GM23338 (cell line): ENCODE measurements at regions not wholly inside any gene's neighbourhood (a gene's known extent, or its start where the extent isn't known, plus 50 kb on each side); places are given as distances from the start of the nearest gene placed in this dataset.

Experiments
- ATAC-seq: fragments of 200-7000 bp; cut with Tn5 transposase; 3 replicates; pipeline ENCODE4 v1.9.1; 2020
- DNase-seq: peaks from one replicate; pipeline ENCODE4 v3.0.0-alpha.2; 2015; ENCODE audit warnings: low spot score
- H2AFZ ChIP-seq: fragments of 200-600 bp; sonication (generic); 2 replicates; pipeline ENCODE4 v1.8.0; 2016; ENCODE audit warnings: antibody characterized with exemption, mild to moderate bottlenecking, moderate library complexity
- H3F3A ChIP-seq: fragments of 200-600 bp; sonication (generic); replicated peaks from 2 replicates; pipeline ENCODE4 v1.8.0; 2017; ENCODE audit warnings: antibody characterized with exemption, mixed run types, low read depth
- H3K27ac ChIP-seq: fragments of 200-600 bp; sonication (generic); 2 replicates; pipeline ENCODE4 v1.6.1; 2016; ENCODE audit warnings: low read depth
- H3K27me3 ChIP-seq: fragments of 200-600 bp; sonication (generic); 2 replicates; pipeline ENCODE4 v1.8.0; 2016; ENCODE audit warnings: mild to moderate bottlenecking, mixed run types, moderate library complexity; ENCODE audit not compliant: insufficient read depth
- H3K36me3 ChIP-seq: fragments of 200-600 bp; sonication (generic); 2 replicates; pipeline ENCODE4 v1.8.0; 2016; ENCODE audit warnings: mild to moderate bottlenecking; ENCODE audit not compliant: insufficient read depth
- H3K4me1 ChIP-seq: fragments of 200-600 bp; sonication (generic); 2 replicates; pipeline ENCODE4 v1.8.0; 2016; ENCODE audit warnings: mild to moderate bottlenecking, moderate library complexity; ENCODE audit not compliant: insufficient read depth
- H3K4me2 ChIP-seq: fragments of 200-600 bp; sonication (generic); 2 replicates; pipeline ENCODE4 v1.7.1; 2017; ENCODE audit warnings: mixed run types
- H3K4me3 ChIP-seq: fragments of 200-600 bp; sonication (generic); 2 replicates; pipeline ENCODE4 v1.6.1; 2016; ENCODE audit warnings: mixed run types
- H3K79me2 ChIP-seq: fragments of 200-600 bp; sonication (generic); replicated peaks from 2 replicates; pipeline ENCODE4 v1.8.0; 2017; ENCODE audit warnings: mild to moderate bottlenecking; ENCODE audit not compliant: insufficient read depth
- H3K9me2 ChIP-seq: fragments of 200-600 bp; sonication (generic); 2 replicates; pipeline ENCODE4 v1.8.0; 2017; ENCODE audit not compliant: insufficient read depth
- H4K20me1 ChIP-seq: fragments of 200-600 bp; sonication (generic); replicated peaks from 2 replicates; pipeline ENCODE4 v1.8.0; 2017; ENCODE audit warnings: mild to moderate bottlenecking; ENCODE audit not compliant: insufficient read depth
- H3K27ac Mint-ChIP-seq: 2 replicates; pipeline ENCODE4 v1.8.0; 2020; ENCODE audit warnings: inconsistent platforms, mild to moderate bottlenecking, moderate library complexity, mixed read lengths
- H3K27me3 Mint-ChIP-seq: 3 replicates; pipeline ENCODE4 v1.8.0; 2022; ENCODE audit warnings: low read depth, mild to moderate bottlenecking, moderate library complexity, mixed read lengths, inconsistent platforms; ENCODE audit not compliant: insufficient read depth, poor library complexity
- H3K36me3 Mint-ChIP-seq: 3 replicates; pipeline ENCODE4 v1.8.0; 2021; ENCODE audit warnings: low read depth, mild to moderate bottlenecking, inconsistent platforms, moderate library complexity, mixed read lengths
- H3K4me1 Mint-ChIP-seq: 3 replicates; pipeline ENCODE4 v1.8.0; 2020; ENCODE audit warnings: mild to moderate bottlenecking, inconsistent platforms, mixed read lengths
- H3K4me3 Mint-ChIP-seq: 3 replicates; pipeline ENCODE4 v1.8.0; 2021; ENCODE audit warnings: moderate library complexity, mild to moderate bottlenecking, inconsistent platforms, mixed read lengths
- H3K9me3 Mint-ChIP-seq: 3 replicates; pipeline ENCODE4 v1.8.0; 2020; ENCODE audit warnings: moderate library complexity, mild to moderate bottlenecking, inconsistent platforms, mixed read lengths
- EZH2 ChIP-seq: fragments of 200-600 bp; sonication (generic); IDR thresholded peaks from one replicate; pipeline ENCODE4 v1.8.0; 2017; ENCODE audit warnings: antibody characterized with exemption, mild to moderate bottlenecking, low read depth; ENCODE audit not compliant: unreplicated experiment
- EZH2phosphoT487 ChIP-seq: fragments of 200-600 bp; sonication (generic); IDR thresholded peaks from one replicate; pipeline ENCODE4 v1.8.1; 2018; ENCODE audit warnings: antibody characterized with exemption; ENCODE audit not compliant: unreplicated experiment
- JUNB ChIP-seq: IDR thresholded peaks from one replicate; pipeline ENCODE4 v1.6.1; 2016; ENCODE audit warnings: antibody characterized with exemption; ENCODE audit not compliant: unreplicated experiment
- NANOG ChIP-seq: IDR thresholded peaks from 2 replicates; pipeline ENCODE4 v1.6.1; 2016; ENCODE audit warnings: antibody characterized with exemption, borderline replicate concordance
- POLR2AphosphoS5 ChIP-seq: IDR thresholded peaks from 2 replicates; pipeline ENCODE4 v1.6.1; 2016; ENCODE audit warnings: antibody characterized with exemption, low read depth
- STAT1 ChIP-seq: IDR thresholded peaks from one replicate; pipeline ENCODE4 v1.6.1; 2016; ENCODE audit warnings: antibody characterized with exemption; ENCODE audit not compliant: unreplicated experiment
- ZNF114 ChIP-seq: fragments of 250-450 bp; sonication (Bioruptor Pico); IDR thresholded peaks from 2 replicates; pipeline ENCODE4 v1.5.0; 2020; ENCODE audit warnings: mild to moderate bottlenecking, moderate library complexity
- ZNF331 ChIP-seq: fragments of 250-450 bp; sonication (Bioruptor Pico); IDR thresholded peaks from 2 replicates; pipeline ENCODE4 v1.5.0; 2020; ENCODE audit warnings: low read depth, mild to moderate bottlenecking, moderate library complexity
- TF ChIP-seq, protein P1 (sequence below): IDR thresholded peaks from 2 replicates; pipeline ENCODE4 v1.6.1; 2016; ENCODE audit warnings: antibody characterized with exemption
- TF ChIP-seq, protein P2 (sequence below): IDR thresholded peaks from one replicate; pipeline ENCODE4 v1.6.1; 2018; ENCODE audit warnings: antibody characterized with exemption; ENCODE audit not compliant: unreplicated experiment
- TF ChIP-seq, protein P3 (sequence below): fragments of 250-450 bp; sonication (Bioruptor Pico); IDR thresholded peaks from 2 replicates; pipeline ENCODE4 v1.5.0; 2020; ENCODE audit warnings: mild to moderate bottlenecking, moderate library complexity

DNA sequence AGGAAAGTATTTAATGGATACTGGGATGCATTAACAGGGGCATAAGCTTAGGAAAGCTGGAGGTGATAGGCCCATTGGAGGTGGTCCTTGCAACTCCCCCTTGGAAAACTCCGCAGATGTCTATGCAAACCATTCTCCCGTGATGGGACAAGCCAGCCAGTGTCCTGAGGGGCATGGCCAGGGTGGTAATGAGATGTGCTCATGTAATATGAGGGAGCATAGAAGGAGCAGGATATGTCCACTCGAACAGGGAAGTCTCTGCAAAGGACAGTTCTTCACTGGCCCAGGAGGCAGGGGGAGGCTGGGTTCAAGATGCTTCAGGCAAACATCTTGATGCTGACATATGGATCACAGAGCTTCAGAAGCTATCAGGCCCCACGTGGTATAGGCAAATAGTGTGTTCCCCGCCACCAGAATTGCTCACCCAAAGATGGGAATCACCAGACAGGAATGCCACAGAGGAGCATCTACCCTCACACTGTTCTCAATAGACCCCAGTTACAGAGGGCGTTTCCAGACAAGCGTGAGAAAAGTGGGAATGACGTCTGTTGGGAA lies 201.6 kb upstream of the CDH4 start:
- Histone ChIP-seq H3K36me3 (no peaks in the 10 kb centered on the region), H3K27ac (no peak overlapping the region), H3K9me2 (no peaks in the 10 kb centered on the region), H3F3A (no peaks in the 10 kb centered on the region), H3K79me2 (no peaks in the 10 kb centered on the region), H2AFZ (no peak overlapping the region), H3K4me1 (no peaks in the 10 kb centered on the region), H3K4me3 (no peak overlapping the region), H3K27me3 (no peaks in the 10 kb centered on the region), H4K20me1 (no peaks in the 10 kb centered on the region), H3K4me2 (no peak overlapping the region)
- Mint-ChIP-seq H3K27me3 (peaks cover 18% of the 10 kb centered on the region), H3K4me1 (peaks cover 10% of the 10 kb centered on the region), H3K9me3 (peaks cover 2% of the 10 kb centered on the region; the same call in 1 of the 3 replicates), H3K27ac (no peak overlapping the region), H3K36me3 (peaks cover 4% of the 10 kb centered on the region; the same call in 1 of the 3 replicates), H3K4me3 (no peak overlapping the region)
- DNase-seq (no peak), ATAC-seq (no peak)
- TF ChIP-seq ZNF114, result no peak
- TF ChIP-seq, protein P1, sequence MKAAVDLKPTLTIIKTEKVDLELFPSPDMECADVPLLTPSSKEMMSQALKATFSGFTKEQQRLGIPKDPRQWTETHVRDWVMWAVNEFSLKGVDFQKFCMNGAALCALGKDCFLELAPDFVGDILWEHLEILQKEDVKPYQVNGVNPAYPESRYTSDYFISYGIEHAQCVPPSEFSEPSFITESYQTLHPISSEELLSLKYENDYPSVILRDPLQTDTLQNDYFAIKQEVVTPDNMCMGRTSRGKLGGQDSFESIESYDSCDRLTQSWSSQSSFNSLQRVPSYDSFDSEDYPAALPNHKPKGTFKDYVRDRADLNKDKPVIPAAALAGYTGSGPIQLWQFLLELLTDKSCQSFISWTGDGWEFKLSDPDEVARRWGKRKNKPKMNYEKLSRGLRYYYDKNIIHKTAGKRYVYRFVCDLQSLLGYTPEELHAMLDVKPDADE, result no peak
- no peak for TF ChIP-seq ZNF331 (CRISPR knock-in tag)
- TF ChIP-seq STAT1, result no peak
- TF ChIP-seq JUNB, result no peak

DNA sequence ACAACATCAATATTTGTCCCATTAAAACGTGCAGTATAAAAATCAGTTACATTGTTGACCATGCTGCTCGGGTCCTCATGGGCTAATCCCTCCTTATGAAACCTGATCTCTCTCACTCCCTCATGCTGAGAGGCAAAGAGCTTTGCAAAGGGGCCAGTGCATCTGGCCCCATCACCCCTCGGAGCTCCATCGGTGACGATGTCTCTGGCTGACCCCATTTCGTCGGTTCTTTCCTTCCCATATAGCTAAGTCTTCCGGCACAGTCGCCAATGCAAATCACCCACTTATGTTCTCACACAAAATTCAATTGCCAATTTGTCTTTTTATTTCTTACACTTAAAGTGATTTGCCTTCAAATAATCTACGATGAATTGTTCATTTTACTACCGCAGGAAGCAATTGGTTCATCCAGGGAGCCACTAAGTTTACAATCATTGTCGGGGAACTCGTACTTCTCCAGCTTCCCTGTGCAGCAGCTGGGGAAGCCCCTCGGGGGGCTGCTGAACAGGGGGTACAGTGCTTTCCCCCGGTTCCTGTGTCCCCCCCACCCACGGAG lies 199.8 kb upstream of the CDH4 start:
- no peaks in the 10 kb centered on the region for H3K36me3 ChIP-seq
- Mint-ChIP-seq H3K36me3 (no peaks in the 10 kb centered on the region), H3K4me1 (peaks cover 10% of the 10 kb centered on the region), H3K27me3 (peaks cover 25% of the 10 kb centered on the region), H3K27ac (no peak overlapping the region), H3K9me3 (peaks cover 2% of the 10 kb centered on the region; the same call in 1 of the 3 replicates), H3K4me3 (no peak overlapping the region)
- H4K20me1 ChIP-seq, result no peaks in the 10 kb centered on the region
- H3K27me3 ChIP-seq, result no peaks in the 10 kb centered on the region
- no peak overlapping the region for H3K27ac ChIP-seq
- H3F3A ChIP-seq, result no peaks in the 10 kb centered on the region
- H3K79me2 ChIP-seq, result no peaks in the 10 kb centered on the region
- no peaks in the 10 kb centered on the region for H3K9me2 ChIP-seq
- TF ChIP-seq, protein P2, sequence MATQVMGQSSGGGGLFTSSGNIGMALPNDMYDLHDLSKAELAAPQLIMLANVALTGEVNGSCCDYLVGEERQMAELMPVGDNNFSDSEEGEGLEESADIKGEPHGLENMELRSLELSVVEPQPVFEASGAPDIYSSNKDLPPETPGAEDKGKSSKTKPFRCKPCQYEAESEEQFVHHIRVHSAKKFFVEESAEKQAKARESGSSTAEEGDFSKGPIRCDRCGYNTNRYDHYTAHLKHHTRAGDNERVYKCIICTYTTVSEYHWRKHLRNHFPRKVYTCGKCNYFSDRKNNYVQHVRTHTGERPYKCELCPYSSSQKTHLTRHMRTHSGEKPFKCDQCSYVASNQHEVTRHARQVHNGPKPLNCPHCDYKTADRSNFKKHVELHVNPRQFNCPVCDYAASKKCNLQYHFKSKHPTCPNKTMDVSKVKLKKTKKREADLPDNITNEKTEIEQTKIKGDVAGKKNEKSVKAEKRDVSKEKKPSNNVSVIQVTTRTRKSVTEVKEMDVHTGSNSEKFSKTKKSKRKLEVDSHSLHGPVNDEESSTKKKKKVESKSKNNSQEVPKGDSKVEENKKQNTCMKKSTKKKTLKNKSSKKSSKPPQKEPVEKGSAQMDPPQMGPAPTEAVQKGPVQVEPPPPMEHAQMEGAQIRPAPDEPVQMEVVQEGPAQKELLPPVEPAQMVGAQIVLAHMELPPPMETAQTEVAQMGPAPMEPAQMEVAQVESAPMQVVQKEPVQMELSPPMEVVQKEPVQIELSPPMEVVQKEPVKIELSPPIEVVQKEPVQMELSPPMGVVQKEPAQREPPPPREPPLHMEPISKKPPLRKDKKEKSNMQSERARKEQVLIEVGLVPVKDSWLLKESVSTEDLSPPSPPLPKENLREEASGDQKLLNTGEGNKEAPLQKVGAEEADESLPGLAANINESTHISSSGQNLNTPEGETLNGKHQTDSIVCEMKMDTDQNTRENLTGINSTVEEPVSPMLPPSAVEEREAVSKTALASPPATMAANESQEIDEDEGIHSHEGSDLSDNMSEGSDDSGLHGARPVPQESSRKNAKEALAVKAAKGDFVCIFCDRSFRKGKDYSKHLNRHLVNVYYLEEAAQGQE, result no peak
- TF ChIP-seq ZNF331 (CRISPR knock-in tag) (no peak), NANOG (no peak), JUNB (no peak), STAT1 (no peak), EZH2 (no peak), EZH2phosphoT487 (no peak), POLR2AphosphoS5 (no peak), ZNF114 (no peak)
- TF ChIP-seq, protein P3, sequence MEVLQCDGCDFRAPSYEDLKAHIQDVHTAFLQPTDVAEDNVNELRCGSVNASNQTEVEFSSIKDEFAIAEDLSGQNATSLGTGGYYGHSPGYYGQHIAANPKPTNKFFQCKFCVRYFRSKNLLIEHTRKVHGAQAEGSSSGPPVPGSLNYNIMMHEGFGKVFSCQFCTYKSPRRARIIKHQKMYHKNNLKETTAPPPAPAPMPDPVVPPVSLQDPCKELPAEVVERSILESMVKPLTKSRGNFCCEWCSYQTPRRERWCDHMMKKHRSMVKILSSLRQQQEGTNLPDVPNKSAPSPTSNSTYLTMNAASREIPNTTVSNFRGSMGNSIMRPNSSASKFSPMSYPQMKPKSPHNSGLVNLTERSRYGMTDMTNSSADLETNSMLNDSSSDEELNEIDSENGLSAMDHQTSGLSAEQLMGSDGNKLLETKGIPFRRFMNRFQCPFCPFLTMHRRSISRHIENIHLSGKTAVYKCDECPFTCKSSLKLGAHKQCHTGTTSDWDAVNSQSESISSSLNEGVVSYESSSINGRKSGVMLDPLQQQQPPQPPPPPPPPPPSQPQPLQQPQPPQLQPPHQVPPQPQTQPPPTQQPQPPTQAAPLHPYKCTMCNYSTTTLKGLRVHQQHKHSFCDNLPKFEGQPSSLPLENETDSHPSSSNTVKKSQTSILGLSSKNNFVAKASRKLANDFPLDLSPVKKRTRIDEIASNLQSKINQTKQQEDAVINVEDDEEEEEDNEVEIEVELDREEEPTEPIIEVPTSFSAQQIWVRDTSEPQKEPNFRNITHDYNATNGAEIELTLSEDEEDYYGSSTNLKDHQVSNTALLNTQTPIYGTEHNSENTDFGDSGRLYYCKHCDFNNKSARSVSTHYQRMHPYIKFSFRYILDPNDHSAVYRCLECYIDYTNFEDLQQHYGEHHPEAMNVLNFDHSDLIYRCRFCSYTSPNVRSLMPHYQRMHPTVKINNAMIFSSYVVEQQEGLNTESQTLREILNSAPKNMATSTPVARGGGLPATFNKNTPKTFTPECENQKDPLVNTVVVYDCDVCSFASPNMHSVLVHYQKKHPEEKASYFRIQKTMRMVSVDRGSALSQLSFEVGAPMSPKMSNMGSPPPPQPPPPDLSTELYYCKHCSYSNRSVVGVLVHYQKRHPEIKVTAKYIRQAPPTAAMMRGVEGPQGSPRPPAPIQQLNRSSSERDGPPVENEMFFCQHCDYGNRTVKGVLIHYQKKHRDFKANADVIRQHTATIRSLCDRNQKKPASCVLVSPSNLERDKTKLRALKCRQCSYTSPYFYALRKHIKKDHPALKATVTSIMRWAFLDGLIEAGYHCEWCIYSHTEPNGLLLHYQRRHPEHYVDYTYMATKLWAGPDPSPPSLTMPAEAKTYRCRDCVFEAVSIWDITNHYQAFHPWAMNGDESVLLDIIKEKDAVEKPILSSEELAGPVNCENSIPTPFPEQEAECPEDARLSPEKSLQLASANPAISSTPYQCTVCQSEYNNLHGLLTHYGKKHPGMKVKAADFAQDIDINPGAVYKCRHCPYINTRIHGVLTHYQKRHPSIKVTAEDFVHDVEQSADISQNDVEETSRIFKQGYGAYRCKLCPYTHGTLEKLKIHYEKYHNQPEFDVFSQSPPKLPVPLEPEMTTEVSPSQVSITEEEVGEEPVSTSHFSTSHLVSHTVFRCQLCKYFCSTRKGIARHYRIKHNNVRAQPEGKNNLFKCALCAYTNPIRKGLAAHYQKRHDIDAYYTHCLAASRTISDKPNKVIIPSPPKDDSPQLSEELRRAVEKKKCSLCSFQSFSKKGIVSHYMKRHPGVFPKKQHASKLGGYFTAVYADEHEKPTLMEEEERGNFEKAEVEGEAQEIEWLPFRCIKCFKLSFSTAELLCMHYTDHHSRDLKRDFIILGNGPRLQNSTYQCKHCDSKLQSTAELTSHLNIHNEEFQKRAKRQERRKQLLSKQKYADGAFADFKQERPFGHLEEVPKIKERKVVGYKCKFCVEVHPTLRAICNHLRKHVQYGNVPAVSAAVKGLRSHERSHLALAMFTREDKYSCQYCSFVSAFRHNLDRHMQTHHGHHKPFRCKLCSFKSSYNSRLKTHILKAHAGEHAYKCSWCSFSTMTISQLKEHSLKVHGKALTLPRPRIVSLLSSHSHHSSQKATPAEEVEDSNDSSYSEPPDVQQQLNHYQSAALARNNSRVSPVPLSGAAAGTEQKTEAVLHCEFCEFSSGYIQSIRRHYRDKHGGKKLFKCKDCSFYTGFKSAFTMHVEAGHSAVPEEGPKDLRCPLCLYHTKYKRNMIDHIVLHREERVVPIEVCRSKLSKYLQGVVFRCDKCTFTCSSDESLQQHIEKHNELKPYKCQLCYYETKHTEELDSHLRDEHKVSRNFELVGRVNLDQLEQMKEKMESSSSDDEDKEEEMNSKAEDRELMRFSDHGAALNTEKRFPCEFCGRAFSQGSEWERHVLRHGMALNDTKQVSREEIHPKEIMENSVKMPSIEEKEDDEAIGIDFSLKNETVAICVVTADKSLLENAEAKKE, result no peak
- H3K4me3 ChIP-seq, result no peak overlapping the region
- no peak overlapping the region for H2AFZ ChIP-seq
- DNase-seq (no peak), ATAC-seq (no peak)
- no peak overlapping the region for H3K4me2 ChIP-seq
- no peaks in the 10 kb centered on the region for H3K4me1 ChIP-seq
